A673 (cell line): ENCODE measurements at regions not wholly inside any gene's neighbourhood (a gene's known extent, or its start where the extent isn't known, plus 50 kb on each side); places are given as distances from the start of the nearest gene placed in this dataset.
A peak's percentile ranks its signal among the peaks of the same experiment; 100 is the strongest.

ENCODE experiments used
- BruUV-seq: library from RNA; stranded (reverse); fragments of 400-500 nt; replicated peaks from 2 replicates; lab custom pipeline; 2021; lab: Mats Ljungman, UMichigan
- CTCF ChIA-PET: fragments of 300-600 bp; sonication (Branson Sonifier 250); formaldehyde crosslinking; loops from one replicate; lab custom pipeline; 2022; ENCODE audit warnings: antibody characterized with exemption; lab: Charles Lee
- POLR2A ChIA-PET: fragments of 300-600 bp; sonication (Branson Sonifier 250); formaldehyde crosslinking; loops from one replicate; lab custom pipeline; 2022; ENCODE audit warnings: antibody characterized with exemption; ENCODE audit not compliant: low non-redundant PET; lab: Charles Lee
- DNase-seq: peaks from one replicate; pipeline ENCODE4 v3.0.0-alpha.2; 2015; ENCODE audit warnings: low spot score
- H3K27ac ChIP-seq: fragments of 200-600 bp; sonication (generic); 2 replicates; pipeline ENCODE4 v1.5.1; 2016; ENCODE audit warnings: mixed run types, low read depth, mild to moderate bottlenecking, mixed read lengths, antibody characterized with exemption, low read length; ENCODE audit not compliant: poor library complexity, severe bottlenecking
- H3K27me3 ChIP-seq: fragments of 200-600 bp; sonication (generic); replicated peaks from 2 replicates; pipeline ENCODE4 v1.6.1; 2017; ENCODE audit warnings: mixed run types, low read depth, mild to moderate bottlenecking, mixed read lengths, antibody characterized with exemption, low read length; ENCODE audit not compliant: insufficient read depth, poor library complexity
- H3K36me3 ChIP-seq: fragments of 200-600 bp; sonication (generic); 2 replicates; pipeline ENCODE4 v1.6.1; 2016; ENCODE audit warnings: mixed run types, mild to moderate bottlenecking, mixed read lengths, antibody characterized with exemption, low read length; ENCODE audit not compliant: insufficient read depth, poor library complexity, severe bottlenecking
- H3K4me1 ChIP-seq: fragments of 200-600 bp; sonication (generic); 2 replicates; pipeline ENCODE4 v1.6.1; 2017; ENCODE audit warnings: mixed run types, mild to moderate bottlenecking, mixed read lengths, antibody characterized with exemption, low read length; ENCODE audit not compliant: insufficient read depth, poor library complexity, severe bottlenecking
- H3K4me3 ChIP-seq: fragments of 200-600 bp; sonication (generic); 2 replicates; pipeline ENCODE4 v1.5.1; 2016; ENCODE audit warnings: low read depth, mixed run types, mild to moderate bottlenecking, mixed read lengths, low read length; ENCODE audit not compliant: poor library complexity, severe bottlenecking
- H3K9me3 ChIP-seq: fragments of 200-600 bp; sonication (generic); 2 replicates; pipeline ENCODE4 v1.6.1; 2016; ENCODE audit warnings: mixed run types, low read depth, mild to moderate bottlenecking, mixed read lengths, antibody characterized with exemption, low read length; ENCODE audit not compliant: poor library complexity, severe bottlenecking
- EZH2 ChIP-seq: fragments of 200-600 bp; sonication (generic); IDR thresholded peaks from 2 replicates; pipeline ENCODE4 v1.6.1; 2017; ENCODE audit warnings: borderline replicate concordance, low read depth, mild to moderate bottlenecking, mixed read lengths, antibody characterized with exemption, low read length; ENCODE audit not compliant: poor library complexity, severe bottlenecking
- intact Hi-C: fragments of 100-400 bp; cut with micrococcal nuclease; formaldehyde crosslinking; loops from one replicate; pipeline ENCODE4 v1.10.0; 2022; ENCODE audit not compliant: unreplicated experiment
- TF ChIP-seq, protein P1 (sequence below): fragments of 300-800, 200-600 bp; sonication (generic); conservative IDR thresholded peaks from 2 replicates; pipeline ENCODE4 v1.5.1; 2017; ENCODE audit warnings: low read depth, mild to moderate bottlenecking, antibody characterized with exemption, low read length, moderate library complexity, mixed read lengths

DNA sequence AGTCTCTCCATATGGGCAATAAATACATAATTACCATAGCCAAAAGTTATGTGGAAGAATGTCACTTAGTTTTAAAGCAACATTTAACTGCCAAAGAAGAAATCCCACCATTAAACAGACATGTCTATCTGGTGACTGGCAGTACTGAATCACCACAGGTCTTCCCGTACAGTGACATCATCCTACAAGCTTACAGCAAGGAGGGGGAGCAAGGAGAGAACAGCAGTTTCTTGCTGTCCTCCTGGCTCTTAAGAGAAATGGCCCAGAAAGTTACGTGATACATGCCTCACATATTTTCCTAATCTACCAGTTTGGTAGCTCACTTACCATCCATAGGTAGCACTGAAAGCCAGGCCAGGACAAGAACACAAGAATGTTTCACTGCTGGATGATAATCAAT, 671.0 kb downstream of the DMRTA1 start:
- no peak overlapping the region for H3K27ac ChIP-seq
- H3K4me1 ChIP-seq, result no peaks in the 10 kb centered on the region
- intact Hi-C loops, result no loop called here
- ChIA-PET POLR2A (no interaction called here), CTCF (no interaction called here)
- no peak overlapping the region for H3K4me3 ChIP-seq
- no peaks in the 10 kb centered on the region for H3K36me3 ChIP-seq
- TF ChIP-seq EZH2, result no peak
- TF ChIP-seq, protein P1, sequence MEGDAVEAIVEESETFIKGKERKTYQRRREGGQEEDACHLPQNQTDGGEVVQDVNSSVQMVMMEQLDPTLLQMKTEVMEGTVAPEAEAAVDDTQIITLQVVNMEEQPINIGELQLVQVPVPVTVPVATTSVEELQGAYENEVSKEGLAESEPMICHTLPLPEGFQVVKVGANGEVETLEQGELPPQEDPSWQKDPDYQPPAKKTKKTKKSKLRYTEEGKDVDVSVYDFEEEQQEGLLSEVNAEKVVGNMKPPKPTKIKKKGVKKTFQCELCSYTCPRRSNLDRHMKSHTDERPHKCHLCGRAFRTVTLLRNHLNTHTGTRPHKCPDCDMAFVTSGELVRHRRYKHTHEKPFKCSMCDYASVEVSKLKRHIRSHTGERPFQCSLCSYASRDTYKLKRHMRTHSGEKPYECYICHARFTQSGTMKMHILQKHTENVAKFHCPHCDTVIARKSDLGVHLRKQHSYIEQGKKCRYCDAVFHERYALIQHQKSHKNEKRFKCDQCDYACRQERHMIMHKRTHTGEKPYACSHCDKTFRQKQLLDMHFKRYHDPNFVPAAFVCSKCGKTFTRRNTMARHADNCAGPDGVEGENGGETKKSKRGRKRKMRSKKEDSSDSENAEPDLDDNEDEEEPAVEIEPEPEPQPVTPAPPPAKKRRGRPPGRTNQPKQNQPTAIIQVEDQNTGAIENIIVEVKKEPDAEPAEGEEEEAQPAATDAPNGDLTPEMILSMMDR, result no peak
- H3K27me3 ChIP-seq, result no peaks in the 10 kb centered on the region
- no peaks in the 10 kb centered on the region for H3K9me3 ChIP-seq
- DNase-seq, result no peak
- BruUV-seq, result no TSS peak

DNA sequence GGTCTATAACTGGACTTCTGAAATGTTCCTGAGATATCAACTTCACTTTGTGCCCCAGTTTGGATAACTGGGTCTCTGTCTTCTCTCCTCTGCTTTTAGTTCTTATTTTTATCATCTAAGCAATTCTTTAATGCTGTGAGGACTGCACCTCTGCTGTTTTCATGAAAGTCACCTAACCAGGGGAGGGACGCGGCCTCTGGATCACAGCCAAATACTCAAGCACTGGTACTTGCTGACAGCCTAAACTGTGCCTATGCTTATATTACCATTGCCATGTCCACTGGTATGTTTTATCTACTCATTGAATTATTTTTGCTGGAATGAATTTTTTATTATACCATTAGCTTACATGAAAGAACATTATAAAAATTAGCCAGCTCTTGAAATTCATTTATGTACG, 674.0 kb downstream of the DMRTA1 start:
- POLR2A ChIA-PET, result no interaction called here
- no TSS peak for BruUV-seq
- intact Hi-C loops, result no loop called here
- H3K4me3 ChIP-seq, result no peak overlapping the region
- no peak for TF ChIP-seq EZH2
- TF ChIP-seq, protein P1, result no peak
- CTCF ChIA-PET, result no interaction called here
- H3K4me1 ChIP-seq, result no peaks in the 10 kb centered on the region
- no peaks in the 10 kb centered on the region for H3K9me3 ChIP-seq
- H3K27ac ChIP-seq, result no peak overlapping the region
- DNase-seq, result no peak
- H3K27me3 ChIP-seq, result no peaks in the 10 kb centered on the region
- no peaks in the 10 kb centered on the region for H3K36me3 ChIP-seq

GRCh38 chr9:23123048-23123632, 676.5 kb downstream of the DMRTA1 start:
- no peak overlapping the region for H3K27ac ChIP-seq
- intact Hi-C loops, result no loop called here
- H3K4me1 ChIP-seq, result no peaks in the 10 kb centered on the region
- CTCF ChIA-PET, result no interaction called here
- H3K36me3 ChIP-seq, result no peaks in the 10 kb centered on the region
- no peaks in the 10 kb centered on the region for H3K27me3 ChIP-seq
- H3K4me3 ChIP-seq, result no peak overlapping the region
- no TSS peak for BruUV-seq
- no peaks in the 10 kb centered on the region for H3K9me3 ChIP-seq
- DNase-seq, result peak; percentile 3
- POLR2A ChIA-PET, result no interaction called here
- TF ChIP-seq, protein P1, result peak; percentile 46
- TF ChIP-seq EZH2, result no peak
